ENCODE measurements at regions not wholly inside any gene's neighbourhood (a gene's known extent, or its start where the extent isn't known, plus 50 kb on each side); places are given as distances from the start of the nearest gene placed in this dataset.
"Not testable (repeated sequence)": the region's sequence is repeated elsewhere in the genome, so short reads cannot be mapped to it uniquely, and the experiment has no call there.

DNA sequence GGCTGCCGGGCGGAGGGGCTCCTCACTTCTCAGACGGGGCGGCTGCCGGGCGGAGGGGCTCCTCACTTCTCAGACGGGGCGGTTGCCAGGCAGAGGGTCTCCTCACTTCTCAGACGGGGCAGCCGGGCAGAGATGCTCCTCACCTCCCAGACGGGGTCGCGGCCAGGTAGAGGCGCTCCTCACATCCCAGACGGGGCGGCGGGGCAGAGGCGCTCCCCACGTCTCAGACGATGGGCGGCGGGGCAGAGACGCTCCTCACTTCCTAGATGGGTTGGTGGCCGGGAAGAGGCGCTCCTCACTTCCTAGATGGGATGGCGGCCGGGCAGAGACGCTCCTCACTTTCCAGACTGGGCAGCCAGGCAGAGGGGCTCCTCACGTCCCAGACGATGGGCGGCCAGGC lies 91.7 kb upstream of the ANK2 start:
- not testable (repeated sequence) for TF ChIP-seq TAF1 (IDR thresholded peaks at IDR 0.05; ENCODE audit: control insufficient read depth, extremely low read depth, insufficient read depth, low read length, severe bottlenecking); ZFX (CRISPR knock-in tag; IDR thresholded peaks at IDR 0.05); POLR2A (conservative IDR thresholded peaks at IDR 0.05)
- TF ChIP-seq, protein P1, sequence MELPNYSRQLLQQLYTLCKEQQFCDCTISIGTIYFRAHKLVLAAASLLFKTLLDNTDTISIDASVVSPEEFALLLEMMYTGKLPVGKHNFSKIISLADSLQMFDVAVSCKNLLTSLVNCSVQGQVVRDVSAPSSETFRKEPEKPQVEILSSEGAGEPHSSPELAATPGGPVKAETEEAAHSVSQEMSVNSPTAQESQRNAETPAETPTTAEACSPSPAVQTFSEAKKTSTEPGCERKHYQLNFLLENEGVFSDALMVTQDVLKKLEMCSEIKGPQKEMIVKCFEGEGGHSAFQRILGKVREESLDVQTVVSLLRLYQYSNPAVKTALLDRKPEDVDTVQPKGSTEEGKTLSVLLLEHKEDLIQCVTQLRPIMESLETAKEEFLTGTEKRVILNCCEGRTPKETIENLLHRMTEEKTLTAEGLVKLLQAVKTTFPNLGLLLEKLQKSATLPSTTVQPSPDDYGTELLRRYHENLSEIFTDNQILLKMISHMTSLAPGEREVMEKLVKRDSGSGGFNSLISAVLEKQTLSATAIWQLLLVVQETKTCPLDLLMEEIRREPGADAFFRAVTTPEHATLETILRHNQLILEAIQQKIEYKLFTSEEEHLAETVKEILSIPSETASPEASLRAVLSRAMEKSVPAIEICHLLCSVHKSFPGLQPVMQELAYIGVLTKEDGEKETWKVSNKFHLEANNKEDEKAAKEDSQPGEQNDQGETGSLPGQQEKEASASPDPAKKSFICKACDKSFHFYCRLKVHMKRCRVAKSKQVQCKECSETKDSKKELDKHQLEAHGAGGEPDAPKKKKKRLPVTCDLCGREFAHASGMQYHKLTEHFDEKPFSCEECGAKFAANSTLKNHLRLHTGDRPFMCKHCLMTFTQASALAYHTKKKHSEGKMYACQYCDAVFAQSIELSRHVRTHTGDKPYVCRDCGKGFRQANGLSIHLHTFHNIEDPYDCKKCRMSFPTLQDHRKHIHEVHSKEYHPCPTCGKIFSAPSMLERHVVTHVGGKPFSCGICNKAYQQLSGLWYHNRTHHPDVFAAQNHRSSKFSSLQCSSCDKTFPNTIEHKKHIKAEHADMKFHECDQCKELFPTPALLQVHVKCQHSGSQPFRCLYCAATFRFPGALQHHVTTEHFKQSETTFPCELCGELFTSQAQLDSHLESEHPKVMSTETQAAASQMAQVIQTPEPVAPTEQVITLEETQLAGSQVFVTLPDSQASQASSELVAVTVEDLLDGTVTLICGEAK (IDR thresholded peaks at IDR 0.05): not testable (repeated sequence)
- TF ChIP-seq, protein P1 (CRISPR knock-in tag; IDR thresholded peaks at IDR 0.05): not testable (repeated sequence)
